Pancreas (tissue), 10 donors: ENCODE measurements at regions not wholly inside any gene's neighbourhood (a gene's known extent, or its start where the extent isn't known, plus 50 kb on each side); places are given as distances from the start of the nearest gene placed in this dataset.
A peak's percentile ranks its signal among the peaks of the same experiment; 100 is the strongest.
"Not testable (repeated sequence)": the region's sequence is repeated elsewhere in the genome, so short reads cannot be mapped to it uniquely, and the experiment has no call there.

Experiments
- ATAC-seq, 4 donors: fragments of 200-7000 bp; cut with Tn5 transposase; one replicate each; pipeline versions ENCODE4 v1.8.0 to v1.9.1; 2020; ENCODE audit warnings: mild to moderate bottlenecking in 4 of 4, moderate library complexity in 4 of 4
- DNase-seq, 6 donors: peaks; one replicate each; pipeline ENCODE4 v3.0.0-alpha.2; 2020
- FAIRE-seq: peaks from 2 replicates; lab custom pipeline; 2012; peaks lifted over from hg19 to GRCh38; lab: Jason Lieb, UNC
- H3K27ac ChIP-seq, 4 donors: fragments of 200-600 bp; sonication (generic); 1 replicate in 3 of 4; 2 replicates in 1 of 4; pipeline versions ENCODE4 v1.5.0 to v1.8.0; 2020
- H3K27me3 ChIP-seq, 4 donors: fragments of 200-600 bp; one replicate each; pipeline ENCODE4 v1.8.0; 2021
- H3K36me3 ChIP-seq, 3 donors: fragments of 200-600 bp; sonication (generic) in 1 of 3; one replicate each; pipeline versions ENCODE4 v1.5.0 to v1.8.0; 2020 to 2021
- H3K4me1 ChIP-seq, 3 donors: fragments of 200-600 bp; one replicate each; pipeline ENCODE4 v1.8.0; 2021
- H3K4me3 ChIP-seq, 4 donors: fragments of 200-600 bp; sonication (generic) in 2 of 4; one replicate each; pipeline versions ENCODE4 v1.5.0 to v1.8.0; 2020 to 2021
- H3K9me3 ChIP-seq, 4 donors: fragments of 200-600 bp; one replicate each; pipeline ENCODE4 v1.8.0; 2021
- WGBS, 2 donors: extraction: QIAGEN DNeasy Blood & Tissue Kit; methylation state at CpG; one replicate each; pipeline ENCODE4 v1.1.7; 2013; 5-methylcytosine and 5-hydroxymethylcytosine counted together
- intact Hi-C, 3 donors: fragments of 100-400 bp; cut with DNase I; formaldehyde crosslinking; loops; one replicate each; pipeline versions ENCODE4 v1.11.1 to v1.14.2; 2022
- TF ChIP-seq, protein P1 (sequence below), 4 donors: fragments of 200-600 bp; sonication (generic) in 3 of 4; IDR thresholded peaks; one replicate each; pipeline versions ENCODE4 v1.5.0 to v1.8.0; 2021; ENCODE audit warnings: antibody characterized with exemption in 4 of 4
- donor health status: healthy with polysubstance abuse.
- donor health status: DM: no; HTN: no; CAD: no; lungs with moderate emphysema.
- donor health status: DM: no; HTN: no; CAD: no.
- donor health status: control.
- donor health status: control.
- donor health status: Bipolar disorder and iron deficiency.
- donor health status: DM: yes; HTN: yes; CAD: no.
- donor health status: DM: no; HTN: no; CAD: no.
- donor health status: DM: no; HTN: no; CAD: no.
- donor health status: DM: yes; HTN: yes; CAD: no.

DNA sequence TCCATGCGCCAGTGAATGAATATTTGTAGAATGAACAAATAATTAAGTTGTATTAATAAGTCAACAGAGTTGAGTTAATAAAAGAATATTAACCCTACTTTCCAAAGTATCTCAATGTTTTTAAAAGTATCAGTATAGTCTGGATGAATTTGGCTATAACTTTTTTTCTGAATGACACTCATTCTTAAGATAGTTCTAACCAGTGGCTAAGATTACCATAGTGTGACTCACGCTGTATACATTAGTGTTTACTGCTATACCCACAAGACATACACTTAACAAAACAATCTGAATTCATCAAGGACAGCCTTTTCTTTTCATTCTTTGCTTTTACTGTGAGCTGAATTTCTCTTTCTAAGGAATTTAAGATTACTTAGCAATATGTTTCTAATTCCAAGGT lies 77.0 kb upstream of the PDE1A start:
- intact Hi-C loops: no loop called here
- FAIRE-seq (no peak), DNase-seq (no peak), ATAC-seq (no peak)
- TF ChIP-seq, protein P1, sequence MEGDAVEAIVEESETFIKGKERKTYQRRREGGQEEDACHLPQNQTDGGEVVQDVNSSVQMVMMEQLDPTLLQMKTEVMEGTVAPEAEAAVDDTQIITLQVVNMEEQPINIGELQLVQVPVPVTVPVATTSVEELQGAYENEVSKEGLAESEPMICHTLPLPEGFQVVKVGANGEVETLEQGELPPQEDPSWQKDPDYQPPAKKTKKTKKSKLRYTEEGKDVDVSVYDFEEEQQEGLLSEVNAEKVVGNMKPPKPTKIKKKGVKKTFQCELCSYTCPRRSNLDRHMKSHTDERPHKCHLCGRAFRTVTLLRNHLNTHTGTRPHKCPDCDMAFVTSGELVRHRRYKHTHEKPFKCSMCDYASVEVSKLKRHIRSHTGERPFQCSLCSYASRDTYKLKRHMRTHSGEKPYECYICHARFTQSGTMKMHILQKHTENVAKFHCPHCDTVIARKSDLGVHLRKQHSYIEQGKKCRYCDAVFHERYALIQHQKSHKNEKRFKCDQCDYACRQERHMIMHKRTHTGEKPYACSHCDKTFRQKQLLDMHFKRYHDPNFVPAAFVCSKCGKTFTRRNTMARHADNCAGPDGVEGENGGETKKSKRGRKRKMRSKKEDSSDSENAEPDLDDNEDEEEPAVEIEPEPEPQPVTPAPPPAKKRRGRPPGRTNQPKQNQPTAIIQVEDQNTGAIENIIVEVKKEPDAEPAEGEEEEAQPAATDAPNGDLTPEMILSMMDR (IDR thresholded peaks at IDR 0.05): no peak
- H3K9me3 ChIP-seq: no peaks in the 10 kb centered on the region
- no peaks in the 10 kb centered on the region for H3K4me1 ChIP-seq
- no peak overlapping the region for H3K27ac ChIP-seq
- H3K27me3 ChIP-seq: no peaks in the 10 kb centered on the region
- no peaks in the 10 kb centered on the region for H3K36me3 ChIP-seq
- 53 to 85% methylated on average over 2 of the region's 2 CpGs for WGBS, 2 donors
- no peak overlapping the region for H3K4me3 ChIP-seq

DNA sequence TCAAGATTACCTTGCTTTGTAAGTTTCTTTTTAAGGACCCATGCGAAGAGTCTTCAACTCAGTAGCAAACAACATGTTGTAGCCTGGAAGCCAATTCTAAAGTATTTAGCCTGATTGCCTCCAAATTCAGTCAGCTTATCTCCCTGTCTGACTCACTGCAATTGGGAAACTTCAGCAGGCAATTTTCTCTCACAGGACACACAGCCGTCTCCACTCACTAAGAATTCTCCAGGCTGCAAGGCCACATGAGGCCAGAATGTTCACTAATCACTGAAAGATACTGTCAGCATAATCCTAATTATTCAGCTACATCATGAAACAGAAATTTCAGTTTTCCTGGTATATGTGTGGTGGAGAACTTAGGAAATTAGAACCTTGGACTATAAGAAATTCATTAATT lies 78.1 kb upstream of the PDE1A start:
- TF ChIP-seq, protein P1 (IDR thresholded peaks at IDR 0.05): no peak
- Histone ChIP-seq H3K9me3 (no peaks in the 10 kb centered on the region), H3K27me3 (no peaks in the 10 kb centered on the region), H3K36me3 (no peaks in the 10 kb centered on the region), H3K27ac (no peak overlapping the region), H3K4me3 (no peak overlapping the region), H3K4me1 (no peaks in the 10 kb centered on the region)
- WGBS, 2 donors: 66 to 69% methylated on average over 2 of the region's 2 CpGs
- DNase-seq: peak in 1 of 6 donors; percentile 12
- no peak for FAIRE-seq
- ATAC-seq: peak in 3 of 4 donors; percentile 39 to 60 (median 53)
- intact Hi-C loops: no loop called here

DNA sequence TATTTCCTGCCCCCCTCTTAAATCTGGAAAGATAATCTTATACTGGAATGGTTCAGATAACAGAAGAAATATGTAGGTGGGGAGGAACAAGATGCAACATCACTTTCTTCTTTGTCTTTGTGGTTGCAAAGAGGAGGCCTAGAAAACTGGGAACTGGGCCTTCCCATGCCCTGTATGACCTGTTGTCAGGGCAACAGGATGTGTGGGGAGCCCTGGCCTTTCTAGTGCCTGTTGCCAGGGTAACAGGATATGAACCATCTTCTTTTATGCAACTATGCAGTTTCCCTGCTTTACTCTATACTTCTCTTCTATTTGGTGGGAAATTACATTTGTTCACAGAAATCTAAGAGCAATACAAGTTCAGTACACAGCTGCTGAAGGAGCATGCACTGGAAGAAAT lies 79.8 kb upstream of the PDE1A start:
- H3K36me3 ChIP-seq: no peaks in the 10 kb centered on the region
- TF ChIP-seq, protein P1 (IDR thresholded peaks at IDR 0.05): no peak
- H3K4me1 ChIP-seq: no peaks in the 10 kb centered on the region
- H3K9me3 ChIP-seq: no peaks in the 10 kb centered on the region
- H3K27me3 ChIP-seq: no peaks in the 10 kb centered on the region
- H3K4me3 ChIP-seq: no peak overlapping the region
- intact Hi-C loops: no loop called here
- ATAC-seq: no peak
- no peak for DNase-seq
- H3K27ac ChIP-seq: no peak overlapping the region
- no peak for FAIRE-seq

DNA sequence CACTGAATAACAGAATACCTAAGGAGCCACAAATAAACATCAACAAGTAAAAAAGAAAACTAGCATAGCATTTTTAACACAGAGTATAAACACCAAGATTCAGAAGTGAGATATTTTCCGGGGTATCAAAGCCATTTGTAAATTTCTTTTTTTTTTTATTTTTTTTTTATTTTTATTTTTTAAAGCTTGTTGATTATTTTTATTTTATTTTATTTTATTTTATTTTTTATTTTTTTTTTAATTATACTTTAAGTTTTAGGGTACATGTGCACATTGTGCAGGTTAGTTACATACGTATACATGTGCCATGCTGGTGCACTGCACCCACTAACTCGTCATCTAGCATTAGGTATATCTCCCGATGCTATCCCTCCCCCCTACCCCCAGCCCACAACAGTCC lies 81.7 kb upstream of the PDE1A start:
- ATAC-seq, H3K36me3 ChIP-seq, H3K27ac ChIP-seq, H3K27me3 ChIP-seq, intact Hi-C loops, H3K4me1 ChIP-seq, DNase-seq, H3K9me3 ChIP-seq, H3K4me3 ChIP-seq: not testable (repeated sequence)
- WGBS, 2 donors: 79 to 88% methylated on average over 1 to 4 of the region's 4 CpGs
- FAIRE-seq: peak; percentile 65

DNA sequence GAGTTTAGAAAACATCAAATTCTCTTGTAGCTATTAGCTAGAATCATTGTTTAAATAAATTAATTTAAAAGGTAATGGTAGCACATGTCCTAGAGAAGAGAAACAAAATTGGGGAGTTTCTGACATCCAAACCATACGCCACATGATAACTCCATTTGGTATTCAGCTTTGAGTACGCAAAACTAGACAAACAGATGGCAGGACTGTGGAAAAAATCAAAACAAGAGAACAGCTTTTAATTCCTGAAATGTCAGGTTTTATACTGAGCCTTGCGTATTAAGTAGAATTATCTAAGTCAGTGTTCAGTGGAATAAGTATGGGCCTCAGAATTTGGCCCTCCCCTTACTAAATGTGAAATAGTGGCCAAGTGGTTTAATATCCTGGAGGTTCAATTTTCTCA lies 82.4 kb upstream of the PDE1A start:
- DNase-seq (no peak), FAIRE-seq (no peak), ATAC-seq (no peak)
- H3K9me3 ChIP-seq: no peaks in the 10 kb centered on the region
- TF ChIP-seq, protein P1 (IDR thresholded peaks at IDR 0.05): no peak
- no peak overlapping the region for H3K27ac ChIP-seq
- no peaks in the 10 kb centered on the region for H3K36me3 ChIP-seq
- H3K4me1 ChIP-seq: no peaks in the 10 kb centered on the region
- H3K4me3 ChIP-seq: no peak overlapping the region
- intact Hi-C loops: no loop called here
- WGBS, 2 donors: 80 to 92% methylated on average over 3 of the region's 3 CpGs
- no peaks in the 10 kb centered on the region for H3K27me3 ChIP-seq
